Thymus (tissue), 11 donors: ENCODE measurements at regions not wholly inside any gene's neighbourhood (a gene's known extent, or its start where the extent isn't known, plus 50 kb on each side); places are given as distances from the start of the nearest gene placed in this dataset.

ENCODE experiments used
- DNase-seq, 9 donors: peaks; one replicate each; pipeline ENCODE4 v3.0.0-alpha.2; 2013; ENCODE audit warnings: low spot score in 9 of 9, low read depth in 6 of 9, missing footprints in 1 of 9
- H3K27ac ChIP-seq, 2 donors: one replicate each; pipeline ENCODE4 v1.5.1; 2013; ENCODE audit warnings: control low read depth in 1 of 2, low read depth in 1 of 2, low read length in 1 of 2, mild to moderate bottlenecking in 1 of 2, moderate library complexity in 1 of 2
- H3K27me3 ChIP-seq, 2 donors: one replicate each; pipeline ENCODE4 v1.5.1; 2013; ENCODE audit warnings: low read length in 1 of 2; ENCODE audit not compliant: control insufficient read depth in 2 of 2, insufficient read depth in 1 of 2
- H3K36me3 ChIP-seq, 2 donors: one replicate each; pipeline ENCODE4 v1.5.1; 2013; ENCODE audit warnings: low read length in 1 of 2, mild to moderate bottlenecking in 1 of 2, moderate library complexity in 1 of 2; ENCODE audit not compliant: control insufficient read depth in 2 of 2, insufficient read depth in 2 of 2
- H3K4me1 ChIP-seq, 2 donors: one replicate each; pipeline ENCODE4 v1.5.1; 2013; ENCODE audit warnings: low read length in 2 of 2; ENCODE audit not compliant: control insufficient read depth in 2 of 2, insufficient read depth in 2 of 2
- H3K4me3 ChIP-seq, 2 donors: one replicate each; pipeline ENCODE4 v1.5.1; 2013; ENCODE audit warnings: low read length in 2 of 2, control low read depth in 1 of 2, mild to moderate bottlenecking in 1 of 2
- H3K9me3 ChIP-seq, 2 donors: one replicate each; pipeline ENCODE4 v1.5.1; 2013; ENCODE audit warnings: low read length in 1 of 2, mild to moderate bottlenecking in 1 of 2; ENCODE audit not compliant: control insufficient read depth in 2 of 2, insufficient read depth in 1 of 2
- WGBS: extraction: QIAGEN DNeasy Blood & Tissue Kit; methylation state at CpG from one replicate; pipeline ENCODE4 v1.1.7; 2013; 5-methylcytosine and 5-hydroxymethylcytosine counted together
- donor health status: healthy.

DNA sequence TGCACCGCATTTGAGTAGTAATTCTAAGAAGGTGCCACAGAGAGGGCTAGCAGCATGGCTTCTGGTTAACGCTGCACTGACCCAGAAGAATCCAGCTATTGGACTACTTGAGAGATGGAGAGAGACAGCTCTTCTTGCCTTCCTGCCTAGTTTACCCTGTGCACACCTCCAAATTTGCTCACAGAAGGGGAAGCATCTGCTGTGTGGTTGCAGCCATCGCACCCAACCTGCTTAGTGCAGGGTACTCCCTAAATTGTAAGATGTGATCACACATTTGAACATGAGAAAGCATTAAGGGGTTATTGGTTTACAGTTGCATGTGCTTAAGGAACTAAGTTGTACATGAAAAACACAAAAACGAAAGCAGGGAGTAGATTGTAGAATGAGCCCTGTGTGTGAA, 122.1 kb downstream of the FOXB1 start:
- no peaks in the 10 kb centered on the region for H3K27me3 ChIP-seq
- 64% methylated on average over 4 of the region's 4 CpGs for WGBS
- DNase-seq: peak in 1 of 9 donors; percentile 25
- H3K27ac ChIP-seq: no peak overlapping the region
- H3K4me3 ChIP-seq: no peak overlapping the region
- no peaks in the 10 kb centered on the region for H3K36me3 ChIP-seq
- peaks cover 2 to 17% of the 10 kb centered on the region in 2 donors for H3K4me1 ChIP-seq
- H3K9me3 ChIP-seq: no peaks in the 10 kb centered on the region

DNA sequence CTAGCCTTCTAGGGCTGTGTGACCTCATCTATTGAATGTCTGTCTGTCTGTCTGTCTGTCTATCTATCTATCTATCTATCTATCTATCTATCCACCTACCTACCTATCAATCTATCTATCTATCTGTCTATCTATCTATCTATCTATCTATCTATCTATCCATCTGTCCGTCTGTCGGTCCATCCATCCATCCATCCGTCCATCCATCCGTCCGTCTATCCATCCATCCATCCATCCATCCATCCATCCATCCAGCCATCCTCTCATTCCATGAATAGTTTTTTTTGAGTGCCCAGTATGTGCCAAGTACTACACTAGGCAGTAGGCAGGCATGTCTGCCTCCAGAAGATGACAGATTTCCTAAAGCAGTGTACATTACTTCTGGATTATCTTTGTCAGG, 122.5 kb downstream of the FOXB1 start:
- WGBS: 97% methylated on average over 5 of the region's 5 CpGs
- Histone ChIP-seq H3K36me3 (no peaks in the 10 kb centered on the region), H3K4me3 (no peak overlapping the region), H3K9me3 (no peaks in the 10 kb centered on the region), H3K4me1 (peaks cover 2 to 17% of the 10 kb centered on the region in 2 donors), H3K27me3 (no peaks in the 10 kb centered on the region), H3K27ac (no peak overlapping the region)
- DNase-seq: no peak

DNA sequence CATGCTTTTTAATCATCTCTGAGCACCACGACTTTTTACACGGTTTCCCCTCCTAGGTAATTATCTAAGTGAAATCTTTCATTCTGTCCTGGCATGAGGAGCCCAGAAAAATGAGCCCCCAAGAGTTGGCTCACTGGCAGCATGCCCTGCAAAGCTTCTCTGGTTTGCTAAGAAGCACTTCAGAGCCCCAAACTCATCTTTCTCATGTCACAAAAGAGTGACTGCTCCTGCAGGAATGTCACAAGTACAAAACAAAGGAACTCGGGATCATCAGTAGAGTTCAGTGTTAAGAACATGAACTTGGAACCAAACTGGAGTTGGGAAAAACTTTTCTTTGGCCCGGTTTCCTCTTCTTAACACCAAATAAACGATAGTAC, 123.9 kb downstream of the FOXB1 start:
- no peak for DNase-seq
- WGBS: 37% methylated on average over 5 of the region's 5 CpGs
- no peaks in the 10 kb centered on the region for H3K9me3 ChIP-seq
- H3K4me3 ChIP-seq: peak overlapping the region; percentile 58 to 67
- no peaks in the 10 kb centered on the region for H3K36me3 ChIP-seq
- H3K27ac ChIP-seq: peak overlapping the region; percentile 71 to 81
- H3K4me1 ChIP-seq: peaks cover 2 to 17% of the 10 kb centered on the region in 2 donors
- H3K27me3 ChIP-seq: no peaks in the 10 kb centered on the region

DNA sequence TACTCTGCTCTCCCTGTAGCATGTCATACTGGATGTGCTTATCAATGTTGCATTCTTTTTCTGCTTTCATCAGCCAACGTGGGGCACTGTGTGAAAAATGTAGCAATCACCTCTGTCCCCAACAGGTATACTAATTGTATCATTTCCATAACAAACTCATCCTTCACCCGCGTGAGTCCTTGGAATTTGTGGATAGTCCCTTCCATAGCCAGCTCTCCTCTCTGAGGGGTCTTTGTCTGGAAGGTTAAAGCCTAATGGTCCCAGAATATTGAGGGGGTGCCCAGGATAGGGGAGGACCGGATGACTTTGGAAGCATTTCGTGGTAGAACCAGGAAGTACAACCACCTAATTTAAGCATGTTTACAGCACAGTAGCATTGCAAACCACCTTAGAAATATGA, 124.6 kb downstream of the FOXB1 start:
- Histone ChIP-seq H3K4me1 (peaks cover 2 to 17% of the 10 kb centered on the region in 2 donors), H3K27ac (no peak overlapping the region), H3K4me3 (no peak overlapping the region), H3K27me3 (no peaks in the 10 kb centered on the region), H3K36me3 (no peaks in the 10 kb centered on the region), H3K9me3 (no peaks in the 10 kb centered on the region)
- WGBS: 86% methylated on average over 5 of the region's 5 CpGs
- DNase-seq: no peak

DNA sequence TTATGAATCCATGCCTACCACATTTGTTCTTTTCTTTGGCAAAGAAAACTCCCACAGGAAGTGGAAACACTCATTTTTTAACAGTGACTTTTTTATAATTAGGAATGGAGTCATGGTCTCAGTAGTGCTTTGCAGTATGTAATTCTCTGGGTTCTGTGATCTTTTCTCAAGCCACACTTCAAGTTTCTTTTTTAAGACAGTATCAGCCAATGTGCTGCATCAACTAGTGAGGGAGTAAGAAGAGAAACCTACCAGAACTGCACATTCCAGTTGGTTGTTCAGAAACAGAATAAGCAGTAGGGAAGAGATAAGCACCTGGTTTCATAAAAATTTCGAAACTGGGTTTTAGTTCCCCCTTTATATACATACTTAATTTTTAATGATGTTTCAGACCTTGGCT, 126.3 kb downstream of the FOXB1 start:
- no peak for DNase-seq
- Histone ChIP-seq H3K4me3 (no peak overlapping the region), H3K27ac (no peak overlapping the region), H3K9me3 (no peaks in the 10 kb centered on the region), H3K4me1 (peaks cover 2 to 17% of the 10 kb centered on the region in 2 donors), H3K36me3 (no peaks in the 10 kb centered on the region), H3K27me3 (no peaks in the 10 kb centered on the region)
- WGBS: 56% methylated on average over 1 of the region's 1 CpG

DNA sequence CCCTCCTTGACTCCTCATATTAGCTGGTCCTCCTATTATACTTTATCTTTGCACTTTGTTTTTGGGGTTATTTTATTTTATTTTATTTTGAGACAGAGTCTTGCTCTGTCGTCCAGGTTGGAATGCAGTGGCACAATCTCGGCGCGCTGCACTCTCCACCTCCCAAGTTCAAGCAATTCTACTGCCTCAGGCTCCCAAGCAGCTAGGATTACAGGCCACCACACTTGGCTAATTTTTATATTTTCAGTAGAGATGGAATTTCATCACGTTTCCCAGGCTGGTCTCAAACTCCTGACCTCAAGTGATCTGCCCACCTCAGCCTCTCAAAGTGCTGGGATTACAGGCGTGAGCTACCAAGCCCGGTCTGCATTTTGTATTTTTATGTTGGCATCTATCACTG, 126.7 kb downstream of the FOXB1 start:
- H3K27ac ChIP-seq: no peak overlapping the region
- no peaks in the 10 kb centered on the region for H3K36me3 ChIP-seq
- no peak overlapping the region for H3K4me3 ChIP-seq
- 96% methylated on average over 7 of the region's 7 CpGs for WGBS
- no peak for DNase-seq
- H3K9me3 ChIP-seq: no peaks in the 10 kb centered on the region
- H3K27me3 ChIP-seq: no peaks in the 10 kb centered on the region
- H3K4me1 ChIP-seq: peaks cover 2 to 17% of the 10 kb centered on the region in 2 donors

DNA sequence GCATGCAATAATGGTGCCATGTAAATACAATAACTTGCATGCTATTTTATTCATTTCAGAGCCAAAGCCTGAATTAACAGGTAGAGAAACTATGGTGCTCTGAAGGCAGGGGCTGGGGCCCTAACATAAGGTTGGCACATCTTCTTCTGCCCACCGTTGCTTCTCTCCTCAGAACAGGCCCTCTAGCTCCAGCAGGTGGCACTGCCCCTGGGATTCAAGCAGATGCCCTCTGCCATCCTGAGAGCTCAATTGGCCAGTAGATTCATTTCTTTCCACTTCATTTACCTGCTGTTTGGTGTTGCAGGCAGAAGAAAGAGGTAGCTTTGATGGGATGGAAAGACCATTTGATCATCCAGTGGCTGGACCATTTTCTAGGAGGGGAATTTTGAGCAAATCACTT, 130.5 kb downstream of the FOXB1 start:
- WGBS: 45% methylated on average over 1 of the region's 1 CpG
- H3K27me3 ChIP-seq: no peaks in the 10 kb centered on the region
- DNase-seq: peak in 1 of 9 donors; percentile 17
- H3K9me3 ChIP-seq: no peaks in the 10 kb centered on the region
- no peaks in the 10 kb centered on the region for H3K36me3 ChIP-seq
- no peak overlapping the region for H3K27ac ChIP-seq
- no peak overlapping the region for H3K4me3 ChIP-seq
- H3K4me1 ChIP-seq: no peaks in the 10 kb centered on the region

DNA sequence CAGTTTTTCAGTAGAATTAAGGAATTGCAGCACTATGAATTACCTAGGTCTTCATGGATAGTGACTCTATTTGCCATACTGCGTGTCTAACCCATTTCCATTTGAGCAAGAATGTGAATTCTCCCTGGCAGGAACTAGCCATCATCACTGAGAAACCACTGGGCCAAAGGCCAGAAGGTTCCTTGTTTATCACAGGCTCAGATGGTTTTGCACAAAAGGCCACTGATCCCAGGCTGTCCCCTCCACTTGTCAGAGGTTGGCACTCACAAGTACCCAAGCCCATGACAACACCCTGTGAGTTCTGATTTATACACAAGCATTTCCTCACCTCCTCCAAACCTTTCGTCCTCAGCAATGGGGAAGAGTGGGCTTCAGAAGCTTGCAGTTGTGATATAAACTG, 131.8 kb downstream of the FOXB1 start:
- Histone ChIP-seq H3K27me3 (no peaks in the 10 kb centered on the region), H3K27ac (no peak overlapping the region), H3K4me3 (no peak overlapping the region), H3K4me1 (no peaks in the 10 kb centered on the region), H3K9me3 (no peaks in the 10 kb centered on the region), H3K36me3 (no peaks in the 10 kb centered on the region)
- DNase-seq: no peak
- WGBS: 96% methylated on average over 2 of the region's 2 CpGs

GRCh38 chr15:60137711-60138396, 133.7 kb downstream of the FOXB1 start:
- Histone ChIP-seq H3K27me3 (no peaks in the 10 kb centered on the region), H3K9me3 (no peaks in the 10 kb centered on the region), H3K4me1 (no peaks in the 10 kb centered on the region), H3K36me3 (no peaks in the 10 kb centered on the region), H3K27ac (no peak overlapping the region), H3K4me3 (no peak overlapping the region)
- no peak for DNase-seq
- 80% methylated on average over 5 of the region's 5 CpGs for WGBS
